HG03066 (cell line): ENCODE measurements at regions not wholly inside any gene's neighbourhood (a gene's known extent, or its start where the extent isn't known, plus 50 kb on each side); places are given as distances from the start of the nearest gene placed in this dataset.
"Not testable (repeated sequence)": the region's sequence is repeated elsewhere in the genome, so short reads cannot be mapped to it uniquely, and the experiment has no call there.

Experiments
- ATAC-seq: cut with Tn5 transposase; IDR thresholded peaks from one replicate; pipeline ENCODE4 v1.9.1; 2021; ENCODE audit warnings: low read depth; ENCODE audit not compliant: unreplicated experiment

DNA sequence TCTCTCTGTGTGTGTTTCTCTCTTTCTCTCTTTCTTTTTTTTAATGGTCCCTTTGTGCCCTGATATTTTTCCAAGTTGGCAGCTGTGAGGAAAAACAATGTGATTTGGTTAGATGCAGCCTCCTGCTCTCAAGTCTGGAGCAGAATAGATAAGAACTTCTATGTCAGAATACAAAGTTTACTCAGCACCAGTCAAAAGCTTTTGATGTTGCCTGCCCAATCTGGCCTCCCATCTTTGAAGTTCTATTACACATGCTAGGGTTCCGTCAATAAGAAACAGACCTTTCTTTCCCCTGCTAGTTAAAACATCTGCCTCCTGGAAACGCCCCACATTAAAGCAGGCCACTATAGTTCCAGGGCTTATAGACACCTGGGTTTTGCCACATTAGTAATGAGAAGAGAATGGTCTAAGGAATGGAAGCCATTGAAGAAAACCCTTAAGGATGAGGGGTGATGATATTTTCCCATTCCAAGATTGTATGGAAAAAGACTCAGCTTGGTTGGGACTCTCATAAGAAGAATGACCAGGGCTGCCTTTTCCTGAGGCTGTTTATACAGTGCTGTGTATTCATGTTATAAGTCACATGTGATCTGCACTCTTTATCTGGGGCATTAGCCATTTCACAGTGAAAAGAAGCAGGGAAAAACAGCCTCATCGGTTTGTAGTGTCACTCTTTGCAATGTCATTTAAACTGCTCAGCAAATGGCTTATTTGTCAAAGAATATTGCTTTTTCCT lies 414.7 kb upstream of the PROX1 start:
- ATAC-seq = no peak

DNA sequence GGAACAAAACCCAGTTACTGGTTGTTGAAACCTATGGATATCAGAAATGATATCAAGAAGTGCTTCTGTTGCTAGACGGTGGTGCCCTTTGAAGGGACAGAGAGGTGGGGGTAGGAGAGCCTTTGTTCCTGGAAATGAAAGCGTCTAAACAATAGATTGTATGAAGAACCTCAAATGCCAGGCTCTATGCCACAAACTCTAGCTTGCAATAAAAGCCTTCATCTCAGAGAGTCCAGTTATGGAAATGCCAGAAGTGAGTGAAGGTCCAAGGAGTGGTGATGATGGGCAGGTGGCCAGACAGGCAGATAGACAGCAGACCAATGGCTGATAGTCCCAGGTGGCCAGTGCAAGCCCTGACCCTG lies 414.1 kb upstream of the PROX1 start:
- ATAC-seq = no peak

DNA sequence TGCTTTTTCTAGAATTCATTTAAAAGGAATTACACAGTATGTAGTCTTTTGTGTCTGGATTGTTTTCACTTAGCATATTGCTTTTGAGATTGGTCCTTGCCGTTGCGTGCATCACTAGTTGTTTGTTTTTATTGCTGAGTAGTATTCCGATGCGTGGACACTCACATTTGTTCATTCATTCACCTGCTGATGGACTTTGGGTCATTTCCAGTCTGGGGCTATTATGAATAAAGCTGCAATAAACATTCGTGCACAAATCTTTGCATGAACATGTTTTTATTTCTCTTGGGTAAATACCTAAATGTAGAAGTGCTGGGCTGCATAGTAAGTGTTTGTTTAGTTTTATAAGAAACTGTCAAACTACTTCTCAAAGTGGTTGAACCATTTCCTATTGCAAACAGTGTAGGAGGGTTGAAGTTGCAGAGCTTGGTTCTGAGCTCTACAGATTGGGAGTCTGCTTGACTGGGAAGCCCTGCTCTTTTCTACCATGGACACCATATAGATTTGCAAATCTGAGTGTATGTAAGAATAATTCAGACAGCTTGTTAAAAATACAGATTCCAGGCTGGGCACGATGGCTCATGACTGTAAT lies 404.7 kb upstream of the PROX1 start:
- ATAC-seq = no peak

DNA sequence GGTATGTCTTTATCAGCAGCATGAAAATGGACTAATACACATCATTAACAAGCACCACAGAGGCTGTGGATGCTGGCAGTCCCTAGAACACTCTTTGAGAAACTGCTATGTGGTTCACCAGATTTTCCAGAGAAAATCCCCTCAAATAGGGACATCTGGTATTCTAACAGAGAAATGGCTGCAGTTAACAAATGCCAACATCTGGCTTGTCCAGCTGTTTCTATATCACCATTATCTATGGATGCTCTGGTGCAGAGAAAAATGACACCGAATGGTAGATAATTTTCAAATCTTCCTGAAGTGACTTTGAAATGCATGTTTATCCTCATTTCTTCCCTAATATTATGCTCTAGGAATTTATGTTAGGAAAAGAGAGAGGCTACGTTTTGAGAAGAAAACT lies 403.5 kb upstream of the PROX1 start:
- ATAC-seq = no peak

DNA sequence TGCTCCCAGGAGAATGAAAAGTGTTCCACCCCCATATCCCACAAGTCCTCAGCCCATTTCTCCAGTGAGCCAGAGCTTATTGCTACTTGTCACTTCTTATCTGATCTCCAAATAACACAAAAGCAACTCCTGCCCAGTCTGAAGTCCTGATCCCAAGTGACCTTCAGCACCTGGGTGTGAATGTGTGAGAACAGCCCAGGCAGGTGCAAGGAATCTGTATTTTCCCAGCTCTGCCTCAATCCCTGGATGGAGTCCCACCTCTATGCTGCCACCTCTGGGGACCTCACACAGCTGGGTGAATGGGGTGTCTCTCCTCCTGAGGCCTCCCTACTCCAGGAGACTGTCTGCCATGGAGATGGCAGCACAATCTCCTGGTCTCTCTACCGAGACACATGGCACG lies 402.4 kb upstream of the PROX1 start:
- no peak for ATAC-seq

DNA sequence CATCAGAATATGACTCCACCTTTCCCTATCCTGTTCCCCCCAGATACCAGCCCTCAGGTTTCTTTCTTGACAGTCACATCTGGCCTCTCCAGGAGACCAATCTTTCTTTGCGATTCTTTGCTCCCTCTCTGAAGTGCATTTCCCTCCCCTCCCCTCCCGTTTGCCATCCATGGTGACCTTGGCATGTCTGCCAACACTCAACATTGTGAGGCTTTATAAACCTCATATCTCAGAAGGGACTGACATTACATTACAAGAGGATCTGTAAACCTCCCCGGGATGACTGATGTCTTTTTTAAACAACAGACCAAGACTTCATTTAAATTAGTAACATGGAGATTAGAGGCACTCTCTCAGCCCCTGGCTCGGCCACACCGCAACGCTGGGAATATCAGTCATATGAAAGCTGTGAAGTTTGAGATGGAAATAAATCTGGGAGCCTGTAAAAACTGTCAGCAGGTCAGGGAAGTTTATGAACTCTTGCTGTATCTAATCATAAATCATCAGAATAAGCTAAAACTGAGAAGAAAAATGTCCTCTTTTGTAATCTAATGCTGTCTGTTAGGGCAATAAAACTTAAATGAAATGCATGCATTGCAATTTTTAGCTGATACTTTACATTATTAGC lies 401.7 kb upstream of the PROX1 start:
- no peak for ATAC-seq

DNA sequence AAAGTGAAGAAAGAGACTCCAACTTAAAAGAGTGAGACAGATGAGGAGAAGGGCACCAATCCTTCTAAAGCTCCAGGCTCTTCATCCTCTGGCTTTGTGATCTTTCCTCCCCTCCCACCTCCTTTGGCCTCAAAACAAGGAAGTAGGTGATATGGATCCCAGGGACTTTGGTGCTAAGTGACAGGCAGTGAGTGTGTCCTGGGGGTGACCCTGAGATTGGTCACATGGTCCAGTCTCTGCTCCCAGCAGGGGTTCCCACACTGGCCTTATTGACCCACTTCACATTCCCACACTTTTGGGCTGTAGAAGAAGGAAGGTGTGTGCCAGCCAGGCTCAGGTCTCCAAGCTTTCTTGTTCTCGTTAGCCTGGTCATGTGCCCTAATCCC lies 401.2 kb upstream of the PROX1 start:
- no peak for ATAC-seq

DNA sequence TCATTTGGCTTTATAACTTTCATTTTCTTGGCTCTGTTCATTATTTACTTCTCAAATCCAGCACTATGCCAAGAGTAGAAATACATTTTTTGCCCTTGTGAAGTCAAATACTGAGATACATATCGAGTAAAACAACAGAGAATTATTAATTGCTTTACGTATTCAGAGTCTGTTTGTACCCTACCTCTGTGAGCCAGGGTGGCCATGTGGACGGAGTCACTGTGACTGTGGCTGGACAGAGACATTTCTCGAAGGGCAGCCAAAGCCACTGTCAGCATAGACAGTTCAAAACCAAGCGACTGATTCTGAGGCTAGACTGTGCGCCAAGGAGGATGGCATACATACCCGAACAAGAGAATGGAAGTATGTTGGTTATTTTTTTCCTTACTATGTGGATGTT lies 391.0 kb upstream of the PROX1 start:
- no peak for ATAC-seq

DNA sequence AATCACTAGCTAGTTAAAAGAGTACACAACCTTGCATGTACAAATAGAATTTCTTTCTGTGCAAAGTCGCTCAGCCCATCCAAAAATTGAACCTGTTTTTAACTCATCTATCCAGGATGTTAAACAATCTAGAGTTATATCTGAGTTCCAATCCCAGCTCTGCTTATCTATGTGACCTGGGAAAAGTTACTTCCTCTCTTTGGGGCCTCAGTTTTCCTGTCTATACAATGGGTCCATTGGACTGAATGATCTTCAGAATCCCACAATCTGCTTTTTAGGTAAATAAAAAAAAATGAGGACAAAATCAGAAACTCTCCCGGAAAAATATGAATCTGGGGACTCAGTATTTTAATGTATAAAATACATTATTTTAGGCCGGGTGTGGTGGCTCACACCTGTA lies 389.5 kb upstream of the PROX1 start:
- no peak for ATAC-seq

DNA sequence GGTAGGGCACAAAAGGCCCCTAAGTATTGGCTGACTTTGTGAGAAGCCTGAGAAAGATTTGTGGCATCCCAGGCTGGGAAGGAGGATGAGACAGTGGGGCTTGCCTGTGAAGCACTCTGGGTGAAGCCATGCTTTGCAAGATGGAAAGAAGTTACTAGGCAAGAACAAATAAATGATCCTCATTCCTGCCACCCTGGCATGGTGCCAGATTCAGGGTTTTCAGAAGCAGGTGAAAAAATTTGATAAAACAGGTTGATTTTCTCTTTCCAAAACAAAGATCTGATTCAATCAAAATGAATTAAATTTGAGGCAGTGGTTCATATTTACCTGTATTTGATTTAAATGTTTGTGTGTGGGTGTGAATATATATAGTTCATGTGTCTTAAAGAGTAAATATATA lies 386.9 kb upstream of the PROX1 start:
- ATAC-seq = no peak

DNA sequence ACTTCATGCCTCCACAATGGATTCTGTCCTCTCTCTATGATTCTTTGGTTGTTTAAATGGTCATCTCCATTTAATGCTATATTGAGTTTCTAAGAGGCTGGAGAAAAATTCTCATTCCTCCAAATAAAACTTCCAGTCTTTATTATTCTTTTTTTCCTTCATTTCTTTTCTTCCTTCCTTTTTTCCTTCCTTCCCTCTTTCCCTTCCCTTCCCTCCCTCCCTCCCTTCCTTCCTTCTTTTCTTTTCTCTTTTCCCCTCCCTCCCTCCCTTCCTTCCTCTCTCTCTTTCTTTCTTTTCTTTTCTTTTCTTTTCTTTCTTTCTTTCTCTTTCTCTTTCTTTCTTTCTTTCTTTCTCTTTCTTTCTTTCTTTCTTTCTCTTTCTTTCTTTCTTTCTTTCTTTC lies 386.1 kb upstream of the PROX1 start:
- not testable (repeated sequence) for ATAC-seq

DNA sequence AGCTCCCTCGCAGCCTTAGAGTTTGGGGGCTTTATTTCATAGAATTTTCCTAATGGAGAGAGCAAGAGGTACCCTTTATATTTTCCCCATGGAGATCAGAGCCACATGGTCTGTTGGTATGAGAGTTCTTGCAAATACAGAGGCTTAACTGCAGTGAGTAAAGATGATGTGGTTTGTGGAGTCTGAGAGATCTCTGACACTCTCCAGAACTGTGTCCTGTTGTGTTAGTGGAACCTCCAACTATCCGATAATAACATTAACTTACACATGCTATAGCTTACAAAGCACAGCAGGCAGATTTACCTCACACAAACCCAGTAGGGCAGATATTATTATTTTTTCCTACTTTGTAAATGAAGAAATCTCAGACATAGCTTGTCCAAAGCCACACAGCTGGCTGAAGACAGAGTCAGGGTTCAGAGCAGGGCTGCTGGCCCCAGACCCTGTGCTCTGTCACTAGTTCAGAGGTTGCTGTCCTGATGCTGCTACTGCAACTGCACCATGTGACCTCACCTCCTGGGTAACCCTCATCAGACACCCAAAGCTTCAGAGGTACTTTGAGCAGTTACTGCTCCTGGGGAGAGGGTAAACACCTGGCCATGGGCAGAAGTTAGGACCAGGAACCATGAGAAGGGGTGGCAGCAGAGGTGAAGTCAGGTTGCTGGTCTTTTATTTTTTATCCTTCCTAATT lies 384.8 kb upstream of the PROX1 start:
- ATAC-seq = no peak

DNA sequence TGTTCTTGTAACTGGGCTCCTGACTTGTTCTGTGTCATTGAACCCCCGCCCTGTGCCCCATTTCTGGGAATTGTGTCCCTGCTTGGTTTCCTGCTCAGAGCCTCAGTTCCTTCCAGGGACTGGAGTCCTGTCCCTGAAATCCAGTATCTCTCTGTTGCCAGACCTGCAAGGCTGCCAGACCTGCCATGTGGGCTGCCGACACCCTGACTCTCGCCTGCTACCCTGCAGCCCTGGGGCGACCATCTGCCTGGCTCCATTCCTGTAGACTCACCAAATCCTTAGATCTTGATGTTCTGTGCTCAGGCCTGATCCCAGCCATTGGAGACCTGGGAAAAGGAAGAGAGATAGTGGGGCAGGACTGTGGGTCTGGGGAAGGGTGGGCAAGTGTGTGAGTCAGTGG lies 383.3 kb upstream of the PROX1 start:
- no peak for ATAC-seq

DNA sequence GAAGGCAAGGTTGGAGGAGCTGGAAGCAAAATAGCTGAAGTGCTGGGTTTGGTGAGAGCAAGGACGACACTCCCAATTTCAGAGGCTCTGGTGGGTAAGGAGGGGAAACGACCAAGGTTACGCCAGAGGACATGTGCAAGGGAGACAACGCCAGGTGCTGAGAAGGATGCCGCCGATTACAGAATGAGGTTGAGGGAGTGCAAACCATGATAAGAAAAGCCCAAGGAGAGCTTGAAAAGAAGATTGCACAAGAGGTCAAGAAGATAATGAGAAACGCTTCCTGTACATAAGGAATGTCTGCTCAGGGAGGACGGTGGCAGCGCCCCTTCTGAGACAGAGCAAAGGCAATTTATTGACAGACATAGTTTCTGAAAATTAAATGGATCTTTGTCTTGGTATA lies 382.0 kb upstream of the PROX1 start:
- ATAC-seq = no peak

DNA sequence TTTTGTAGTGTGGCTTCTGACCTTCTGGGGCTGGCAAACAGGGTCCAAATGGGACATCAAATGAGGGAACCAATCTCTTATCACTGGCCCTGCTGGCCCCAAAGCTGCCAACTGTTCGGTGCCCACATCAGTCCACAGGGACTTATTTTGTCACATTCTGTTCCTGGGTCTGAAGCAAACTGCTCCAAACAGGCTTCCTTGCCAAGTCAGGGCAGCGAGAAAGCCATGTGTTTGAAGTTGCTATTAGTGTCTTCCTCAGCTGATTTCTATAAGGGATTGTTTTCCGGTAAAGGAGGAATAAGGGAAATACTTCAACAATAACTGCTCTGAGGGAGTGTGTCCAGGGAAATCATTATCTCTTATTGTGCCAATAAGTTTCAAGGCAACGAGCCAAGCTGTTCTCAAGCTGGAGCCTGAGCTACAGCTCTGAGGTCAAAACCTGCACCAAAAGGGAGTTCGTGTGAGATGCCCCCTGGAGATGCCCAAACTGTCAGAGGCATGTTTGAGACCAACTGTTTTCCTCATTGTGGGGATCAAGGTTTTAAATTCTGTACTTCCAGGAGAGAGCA lies 381.4 kb upstream of the PROX1 start:
- no peak for ATAC-seq

DNA sequence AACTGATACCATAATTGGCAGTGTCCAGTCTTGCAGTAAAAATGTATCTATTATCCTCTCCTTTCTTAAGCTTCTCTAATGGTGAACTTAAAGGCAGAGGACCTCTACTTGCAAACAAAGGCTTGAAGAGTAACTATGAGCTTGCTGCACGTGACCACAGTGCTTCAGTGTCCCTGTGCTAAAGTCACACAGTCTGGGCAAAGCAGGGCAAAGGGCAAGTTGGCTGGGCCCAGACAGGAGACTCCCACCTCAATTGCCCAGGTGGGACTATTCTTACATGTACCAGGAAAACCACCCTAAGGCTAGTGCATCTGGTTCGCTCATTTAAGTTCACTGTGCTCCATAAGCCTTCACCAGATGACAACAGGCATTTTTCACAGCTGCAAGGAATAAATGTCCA lies 374.2 kb upstream of the PROX1 start:
- no peak for ATAC-seq

DNA sequence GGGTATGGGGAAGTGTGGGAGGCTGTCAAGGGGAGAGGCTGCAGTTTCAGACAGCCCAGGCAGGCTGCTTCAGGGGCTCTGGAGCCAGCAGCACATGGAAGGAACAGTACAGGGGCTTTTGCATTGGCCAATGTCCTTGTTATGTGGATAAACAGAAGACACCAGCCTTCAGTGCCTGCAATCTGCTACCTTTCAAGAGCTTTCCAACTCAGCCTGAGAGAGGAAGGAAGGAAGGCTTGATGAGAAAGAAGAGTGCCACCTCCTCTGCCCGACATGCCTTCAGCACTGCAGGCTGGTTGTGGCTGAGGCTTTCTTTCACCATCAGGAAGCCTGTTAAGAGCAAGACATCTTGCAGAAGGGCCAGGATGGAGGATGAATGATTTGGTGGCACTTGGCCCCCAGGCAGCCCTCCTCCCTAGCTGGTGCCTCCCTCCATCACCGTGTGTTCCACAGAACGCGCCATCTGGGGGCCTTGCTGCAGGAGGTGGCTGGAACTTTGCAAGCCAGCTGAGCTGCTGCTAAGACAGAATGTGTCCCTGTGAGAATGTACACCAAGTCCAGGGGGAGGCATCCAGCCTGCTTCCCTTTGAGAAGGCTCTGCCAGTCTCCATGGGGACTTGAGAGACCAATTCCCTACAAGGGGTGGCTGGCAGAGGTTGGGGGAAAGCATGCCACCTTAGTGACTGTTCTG lies 372.4 kb upstream of the PROX1 start:
- ATAC-seq = no peak

DNA sequence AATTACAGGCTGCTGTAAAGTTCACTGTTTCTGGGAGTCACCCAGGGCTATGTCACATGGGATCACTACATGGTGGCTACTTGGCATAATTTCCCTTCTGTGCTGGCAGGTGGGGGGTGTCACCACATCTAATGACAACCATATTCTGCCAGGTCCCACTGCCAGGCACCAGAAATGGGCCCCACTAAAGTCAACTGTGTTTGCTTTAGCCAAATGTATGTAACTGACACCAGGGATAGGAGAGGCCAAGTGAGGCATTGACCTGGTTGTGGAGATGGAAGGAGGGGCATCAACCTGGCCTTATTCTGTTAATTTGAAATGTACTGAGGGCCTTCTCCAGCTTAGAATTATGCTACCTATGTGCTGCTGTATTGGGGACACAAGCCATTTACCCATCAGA lies 370.6 kb upstream of the PROX1 start:
- ATAC-seq = no peak

DNA sequence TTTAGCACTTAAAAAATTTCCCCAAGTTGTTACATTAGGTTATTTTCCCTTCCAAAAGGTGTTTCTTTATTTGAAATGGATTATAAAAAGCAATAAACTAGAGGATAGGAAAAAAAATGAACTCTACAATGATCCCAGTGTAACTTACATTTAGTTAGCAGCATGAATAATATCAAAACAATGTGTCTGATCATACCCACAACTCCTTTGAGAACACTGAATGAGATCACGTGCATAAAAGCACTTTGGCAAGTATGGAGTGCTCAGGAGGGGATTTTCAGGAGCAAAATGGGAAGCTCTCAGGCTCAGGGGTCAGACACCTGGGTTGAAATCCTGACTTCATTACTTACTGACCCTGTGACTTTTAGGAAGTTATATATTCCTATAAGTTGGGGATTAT lies 369.7 kb upstream of the PROX1 start:
- ATAC-seq = no peak

DNA sequence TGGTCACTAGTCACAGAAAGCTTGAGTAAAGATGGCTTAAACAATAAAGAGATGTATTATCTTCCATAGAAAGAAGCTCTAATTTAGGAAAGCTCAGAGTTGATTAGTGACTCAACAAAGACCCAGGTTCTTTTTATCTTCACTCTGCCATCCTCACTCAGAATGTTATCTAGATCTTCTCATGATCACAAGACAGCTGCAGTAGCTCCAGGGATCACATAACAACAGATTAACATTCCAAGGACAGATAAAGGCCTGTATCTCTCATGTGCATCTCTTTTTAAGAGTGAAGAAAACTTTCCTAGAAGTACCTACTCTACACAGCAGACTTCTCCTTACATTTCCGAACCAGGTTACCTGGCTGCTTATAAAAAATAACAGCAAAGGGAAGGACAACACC lies 368.7 kb upstream of the PROX1 start:
- no peak for ATAC-seq

DNA sequence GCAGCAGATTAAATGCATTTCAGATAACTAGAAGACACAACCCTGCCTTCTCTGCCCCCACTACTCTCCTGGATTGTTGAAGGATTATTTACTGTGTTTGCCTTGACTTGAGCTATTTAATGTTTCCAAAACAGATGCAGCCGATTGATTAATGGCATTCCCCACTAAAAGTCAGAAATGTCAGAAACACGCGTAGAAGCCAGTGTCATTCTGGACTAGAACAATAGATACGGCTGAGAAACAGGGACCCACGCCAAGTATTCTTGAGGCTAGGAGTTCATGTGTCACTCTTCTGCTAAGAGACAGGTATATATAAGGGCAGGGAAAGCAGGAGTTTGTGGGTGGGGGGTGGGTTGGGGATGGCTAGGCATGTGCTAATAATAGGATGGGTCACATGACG lies 366.7 kb upstream of the PROX1 start:
- ATAC-seq = no peak
